HG02970 (cell line): ENCODE measurements at regions not wholly inside any gene's neighbourhood (a gene's known extent, or its start where the extent isn't known, plus 50 kb on each side); places are given as distances from the start of the nearest gene placed in this dataset.

Experiments
- ATAC-seq: cut with Tn5 transposase; IDR thresholded peaks from one replicate; pipeline ENCODE4 v1.9.1; 2021; ENCODE audit warnings: mild to moderate bottlenecking, moderate library complexity, moderate number of reproducible peaks; ENCODE audit not compliant: unreplicated experiment, low FRiP score

DNA sequence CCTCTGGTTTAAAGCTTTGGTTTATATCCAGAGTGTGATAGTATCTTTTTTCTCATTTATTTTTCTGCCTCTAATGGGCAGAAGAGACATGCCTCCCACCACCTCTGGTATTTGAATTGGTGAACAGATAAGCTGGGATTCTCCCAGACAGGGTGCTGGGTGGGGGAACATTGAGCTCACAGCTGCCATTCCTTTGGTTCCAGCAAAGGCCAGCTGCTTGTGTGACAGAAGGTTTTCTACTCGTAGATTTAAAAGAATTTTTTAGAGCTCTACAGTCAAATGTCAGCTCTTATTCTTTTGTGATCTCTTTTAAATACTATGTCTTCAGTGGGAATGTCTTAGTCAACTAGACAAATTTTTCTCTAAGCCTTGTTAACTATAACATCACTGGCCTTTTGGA, 54.7 kb upstream of the ADAMTS16 start:
- ATAC-seq: no peak

- no peak for ATAC-seq
Measured at GRCh38 chr5:5089895-5090649, 50.1 kb upstream of the ADAMTS16 start.
